ENCODE measurements at regions not wholly inside any gene's neighbourhood (a gene's known extent, or its start where the extent isn't known, plus 50 kb on each side); places are given as distances from the start of the nearest gene placed in this dataset.

- Histone ChIP-seq H3K27me3 (ENCODE audit: control insufficient read depth, insufficient read depth, low read length) (no peaks in the 10 kb centered on the region), H3K36me3 (ENCODE audit: control insufficient read depth, insufficient read depth, low read length) (no peaks in the 10 kb centered on the region), H3K27ac (ENCODE audit: low read depth, low read length) (no peak overlapping the region), H3K4me1 (ENCODE audit: control insufficient read depth, insufficient read depth, low read length) (peaks cover 17% of the 10 kb centered on the region; the same call in 1 of the 2 replicates), H3K9me3 (ENCODE audit: control insufficient read depth, insufficient read depth, low read depth, low read length) (no peaks in the 10 kb centered on the region), H3K9ac (ENCODE audit: low read length) (no peak overlapping the region), H3K4me3 (ENCODE audit: low read depth, low read length) (no peak overlapping the region)
Observed at GRCh38 chr12:82174936-82175335, 183.3 kb downstream of the CCDC59 start.

- Histone ChIP-seq H3K36me3 (ENCODE audit: control insufficient read depth, insufficient read depth, low read length) (no peaks in the 10 kb centered on the region), H3K4me1 (ENCODE audit: control insufficient read depth, insufficient read depth, low read length) (peaks cover 17% of the 10 kb centered on the region; the same call in 1 of the 2 replicates), H3K9me3 (ENCODE audit: control insufficient read depth, insufficient read depth, low read depth, low read length) (no peaks in the 10 kb centered on the region), H3K27ac (ENCODE audit: low read depth, low read length) (no peak overlapping the region), H3K27me3 (ENCODE audit: control insufficient read depth, insufficient read depth, low read length) (no peaks in the 10 kb centered on the region), H3K4me3 (ENCODE audit: low read depth, low read length) (no peak overlapping the region), H3K9ac (ENCODE audit: low read length) (no peak overlapping the region)
Observed at GRCh38 chr12:82174383-82174782, 183.8 kb downstream of the CCDC59 start.

- H3K27me3 ChIP-seq (ENCODE audit: control insufficient read depth, insufficient read depth, low read length) = no peaks in the 10 kb centered on the region
- no peak overlapping the region for H3K27ac ChIP-seq (ENCODE audit: low read depth, low read length)
- H3K4me3 ChIP-seq (ENCODE audit: low read depth, low read length) = no peak overlapping the region
- no peak overlapping the region for H3K9ac ChIP-seq (ENCODE audit: low read length)
- H3K36me3 ChIP-seq (ENCODE audit: control insufficient read depth, insufficient read depth, low read length) = no peaks in the 10 kb centered on the region
- 0 out of 2 replicates have a peak, but pooled peaks cover 3% of the 10 kb centered on the region for H3K4me1 ChIP-seq (ENCODE audit: control insufficient read depth, insufficient read depth, low read length)
- H3K9me3 ChIP-seq (ENCODE audit: control insufficient read depth, insufficient read depth, low read depth, low read length) = peaks cover 4% of the 10 kb centered on the region; the same call in 1 of the 2 replicates
Observed at GRCh38 chr12:82149045-82149444, 209.1 kb downstream of the CCDC59 start.

DNA sequence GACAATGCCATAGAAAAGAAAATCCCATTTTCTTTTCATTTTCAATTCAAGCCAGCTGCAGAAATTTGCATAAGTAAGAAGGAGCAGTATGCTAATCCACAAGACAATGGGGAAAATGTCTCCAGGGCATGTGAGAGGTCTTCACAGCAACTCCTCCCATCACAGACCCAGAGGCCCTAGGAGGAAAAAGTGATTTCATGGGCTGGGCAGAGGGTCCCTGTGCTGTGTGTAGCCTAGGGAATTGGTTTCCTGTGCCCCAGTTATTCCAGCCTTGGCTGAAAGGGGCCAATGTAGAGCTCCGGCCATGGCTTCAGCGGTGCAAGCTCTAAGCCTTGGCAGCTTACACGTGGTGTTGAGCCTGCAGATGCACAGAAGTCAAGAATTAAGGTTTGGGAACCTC, 211.4 kb downstream of the CCDC59 start:
- no peak overlapping the region for H3K27ac ChIP-seq (ENCODE audit: low read depth, low read length)
- H3K9ac ChIP-seq (ENCODE audit: low read length) = no peak overlapping the region
- no peaks in the 10 kb centered on the region for H3K36me3 ChIP-seq (ENCODE audit: control insufficient read depth, insufficient read depth, low read length)
- H3K4me1 ChIP-seq (ENCODE audit: control insufficient read depth, insufficient read depth, low read length) = 0 out of 2 replicates have a peak, but pooled peaks cover 3% of the 10 kb centered on the region
- peaks cover 4% of the 10 kb centered on the region; the same call in 1 of the 2 replicates for H3K9me3 ChIP-seq (ENCODE audit: control insufficient read depth, insufficient read depth, low read depth, low read length)
- no peak overlapping the region; the same call in 1 of the 2 replicates for H3K4me3 ChIP-seq (ENCODE audit: low read depth, low read length)
- H3K27me3 ChIP-seq (ENCODE audit: control insufficient read depth, insufficient read depth, low read length) = no peaks in the 10 kb centered on the region

DNA sequence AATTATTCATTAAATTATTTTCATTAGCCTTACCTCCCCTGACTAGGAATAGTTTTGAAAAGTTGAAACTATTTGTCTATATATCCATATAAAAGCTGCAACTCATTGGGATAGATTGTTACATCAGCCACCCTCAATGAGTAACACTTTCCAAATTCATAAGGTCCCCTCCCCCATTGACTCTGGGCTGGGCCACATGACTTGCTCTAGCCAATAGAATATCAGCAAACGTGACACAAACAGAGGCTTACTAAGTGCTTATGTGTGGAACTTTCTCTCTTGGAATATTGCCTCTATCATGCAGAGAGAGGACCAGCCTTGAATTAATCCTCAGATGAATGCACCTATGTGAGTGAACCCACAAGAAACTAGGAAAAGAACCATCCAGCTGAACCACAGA, 213.7 kb downstream of the CCDC59 start:
- no peak overlapping the region for H3K4me3 ChIP-seq (ENCODE audit: low read depth, low read length)
- H3K9me3 ChIP-seq (ENCODE audit: control insufficient read depth, insufficient read depth, low read depth, low read length) = peaks cover 4% of the 10 kb centered on the region; the same call in 1 of the 2 replicates
- H3K27me3 ChIP-seq (ENCODE audit: control insufficient read depth, insufficient read depth, low read length) = no peaks in the 10 kb centered on the region
- no peaks in the 10 kb centered on the region for H3K36me3 ChIP-seq (ENCODE audit: control insufficient read depth, insufficient read depth, low read length)
- H3K27ac ChIP-seq (ENCODE audit: low read depth, low read length) = no peak overlapping the region
- no peak overlapping the region for H3K9ac ChIP-seq (ENCODE audit: low read length)
- 0 out of 2 replicates have a peak, but pooled peaks cover 3% of the 10 kb centered on the region for H3K4me1 ChIP-seq (ENCODE audit: control insufficient read depth, insufficient read depth, low read length)

- H3K9ac ChIP-seq (ENCODE audit: low read length) = no peak overlapping the region
Observed at GRCh38 chr12:82132390-82132789, 225.8 kb downstream of the CCDC59 start.

GRCh38 chr12:82130762-82131161, 227.4 kb downstream of the CCDC59 start:
- Histone ChIP-seq H3K27me3 (ENCODE audit: control insufficient read depth, insufficient read depth, low read length) (no peaks in the 10 kb centered on the region), H3K9me3 (ENCODE audit: control insufficient read depth, insufficient read depth, low read depth, low read length) (no peaks in the 10 kb centered on the region), H3K27ac (ENCODE audit: low read depth, low read length) (no peak overlapping the region), H3K4me1 (ENCODE audit: control insufficient read depth, insufficient read depth, low read length) (no peaks in the 10 kb centered on the region), H3K4me3 (ENCODE audit: low read depth, low read length) (no peak overlapping the region), H3K36me3 (ENCODE audit: control insufficient read depth, insufficient read depth, low read length) (no peaks in the 10 kb centered on the region), H3K9ac (ENCODE audit: low read length) (no peak overlapping the region)

More at GRCh38 chr12:82132390-82132789, 225.8 kb downstream of the CCDC59 start:
- Histone ChIP-seq H3K4me1 (ENCODE audit: control insufficient read depth, insufficient read depth, low read length) (no peaks in the 10 kb centered on the region), H3K9me3 (ENCODE audit: control insufficient read depth, insufficient read depth, low read depth, low read length) (no peaks in the 10 kb centered on the region; the same call in 1 of the 2 replicates), H3K27me3 (ENCODE audit: control insufficient read depth, insufficient read depth, low read length) (no peaks in the 10 kb centered on the region), H3K36me3 (ENCODE audit: control insufficient read depth, insufficient read depth, low read length) (no peaks in the 10 kb centered on the region), H3K27ac (ENCODE audit: low read depth, low read length) (no peak overlapping the region), H3K4me3 (ENCODE audit: low read depth, low read length) (no peak overlapping the region)

- Histone ChIP-seq H3K4me3 (ENCODE audit: low read depth, low read length) (no peak overlapping the region), H3K27me3 (ENCODE audit: control insufficient read depth, insufficient read depth, low read length) (no peaks in the 10 kb centered on the region), H3K27ac (ENCODE audit: low read depth, low read length) (no peak overlapping the region), H3K9me3 (ENCODE audit: control insufficient read depth, insufficient read depth, low read depth, low read length) (no peaks in the 10 kb centered on the region), H3K4me1 (ENCODE audit: control insufficient read depth, insufficient read depth, low read length) (no peaks in the 10 kb centered on the region), H3K36me3 (ENCODE audit: control insufficient read depth, insufficient read depth, low read length) (no peaks in the 10 kb centered on the region), H3K9ac (ENCODE audit: low read length) (no peak overlapping the region)
Observed at GRCh38 chr12:82124711-82125380, 233.3 kb downstream of the CCDC59 start.

DNA sequence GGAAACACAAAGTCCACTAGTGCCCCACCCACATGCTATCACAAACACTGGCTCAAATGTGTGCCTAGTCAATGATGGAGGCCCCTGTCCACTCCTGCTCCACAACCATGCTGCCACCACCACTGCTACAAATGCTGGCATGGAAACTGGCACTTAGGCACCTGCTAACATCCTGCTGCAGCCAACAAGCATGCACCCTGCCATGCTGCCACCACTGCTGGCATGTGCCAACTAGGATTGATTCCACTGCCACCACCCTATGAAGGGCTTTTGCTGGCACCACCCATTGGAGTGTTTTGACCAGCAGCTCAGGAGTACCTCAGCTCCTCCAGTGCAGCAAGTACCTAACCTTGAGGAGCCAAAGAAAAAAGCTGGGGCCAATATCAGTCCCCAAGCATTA, 236.6 kb downstream of the CCDC59 start:
- Histone ChIP-seq H3K9ac (ENCODE audit: low read length) (no peak overlapping the region), H3K9me3 (ENCODE audit: control insufficient read depth, insufficient read depth, low read depth, low read length) (no peaks in the 10 kb centered on the region), H3K27me3 (ENCODE audit: control insufficient read depth, insufficient read depth, low read length) (no peaks in the 10 kb centered on the region), H3K27ac (ENCODE audit: low read depth, low read length) (no peak overlapping the region), H3K4me3 (ENCODE audit: low read depth, low read length) (no peak overlapping the region), H3K4me1 (ENCODE audit: control insufficient read depth, insufficient read depth, low read length) (no peaks in the 10 kb centered on the region), H3K36me3 (ENCODE audit: control insufficient read depth, insufficient read depth, low read length) (no peaks in the 10 kb centered on the region)

GRCh38 chr12:82120901-82121300, 237.3 kb downstream of the CCDC59 start:
- no peaks in the 10 kb centered on the region for H3K9me3 ChIP-seq (ENCODE audit: control insufficient read depth, insufficient read depth, low read depth, low read length)
- H3K27ac ChIP-seq (ENCODE audit: low read depth, low read length) = no peak overlapping the region

GRCh38 chr12:82109243-82109642, 248.9 kb downstream of the CCDC59 start:
- H3K27me3 ChIP-seq (ENCODE audit: control insufficient read depth, insufficient read depth, low read length) = no peaks in the 10 kb centered on the region
- no peaks in the 10 kb centered on the region for H3K9me3 ChIP-seq (ENCODE audit: control insufficient read depth, insufficient read depth, low read depth, low read length)
- no peaks in the 10 kb centered on the region for H3K36me3 ChIP-seq (ENCODE audit: control insufficient read depth, insufficient read depth, low read length)
- H3K4me3 ChIP-seq (ENCODE audit: low read depth, low read length) = no peak overlapping the region
- no peak overlapping the region for H3K9ac ChIP-seq (ENCODE audit: low read length)
- H3K4me1 ChIP-seq (ENCODE audit: control insufficient read depth, insufficient read depth, low read length) = no peaks in the 10 kb centered on the region
- H3K27ac ChIP-seq (ENCODE audit: low read depth, low read length) = no peak overlapping the region

More at GRCh38 chr12:82120901-82121300, 237.3 kb downstream of the CCDC59 start:
- Histone ChIP-seq H3K36me3 (ENCODE audit: control insufficient read depth, insufficient read depth, low read length) (no peaks in the 10 kb centered on the region), H3K9ac (ENCODE audit: low read length) (no peak overlapping the region), H3K27me3 (ENCODE audit: control insufficient read depth, insufficient read depth, low read length) (no peaks in the 10 kb centered on the region), H3K4me1 (ENCODE audit: control insufficient read depth, insufficient read depth, low read length) (no peaks in the 10 kb centered on the region), H3K4me3 (ENCODE audit: low read depth, low read length) (no peak overlapping the region)
